Hepatocyte (in vitro differentiated cells): ENCODE measurements at regions not wholly inside any gene's neighbourhood (a gene's known extent, or its start where the extent isn't known, plus 50 kb on each side); places are given as distances from the start of the nearest gene placed in this dataset.

ENCODE experiments used
- CTCF ChIP-seq: fragments of 200-600 bp; sonication (generic); IDR thresholded peaks from 2 replicates; pipeline ENCODE4 v1.5.1; 2016; ENCODE audit warnings: antibody characterized with exemption, mild to moderate bottlenecking; ENCODE audit not compliant: poor library complexity
- EZH2 ChIP-seq: fragments of 200-600 bp; sonication (generic); IDR thresholded peaks from 2 replicates; pipeline ENCODE4 v1.6.1; 2016; ENCODE audit warnings: antibody characterized with exemption, mild to moderate bottlenecking, borderline replicate concordance
- EZH2phosphoT487 ChIP-seq: fragments of 200-600 bp; sonication (generic); IDR thresholded peaks from one replicate; pipeline ENCODE4 v1.6.1; 2018; ENCODE audit warnings: antibody characterized with exemption, mild to moderate bottlenecking, low read depth, moderate library complexity; ENCODE audit not compliant: unreplicated experiment, severe bottlenecking

DNA sequence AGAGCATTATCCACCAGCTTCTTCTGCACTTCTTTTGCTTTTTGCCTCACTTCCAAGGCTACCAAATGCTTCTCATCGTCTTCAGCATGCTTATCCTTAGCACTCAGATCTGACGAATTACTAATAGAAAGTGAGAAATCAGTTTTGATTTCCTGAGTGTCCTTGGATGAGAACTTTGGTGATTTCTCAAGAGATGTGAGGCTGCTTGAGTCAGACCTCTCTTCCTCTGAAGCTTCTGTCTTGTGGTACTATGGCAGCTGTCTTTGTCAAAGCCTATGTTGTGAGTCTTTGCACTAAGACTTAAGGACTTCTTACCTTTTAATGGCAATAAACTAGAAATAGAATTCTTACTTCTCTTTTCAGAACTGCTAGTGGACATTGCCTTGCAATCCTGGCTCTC, 169.9 kb downstream of the CPE start:
- TF ChIP-seq EZH2phosphoT487 (no peak), CTCF (no peak), EZH2 (no peak)
